ENCODE measurements at regions not wholly inside any gene's neighbourhood (a gene's known extent, or its start where the extent isn't known, plus 50 kb on each side); places are given as distances from the start of the nearest gene placed in this dataset.

DNA sequence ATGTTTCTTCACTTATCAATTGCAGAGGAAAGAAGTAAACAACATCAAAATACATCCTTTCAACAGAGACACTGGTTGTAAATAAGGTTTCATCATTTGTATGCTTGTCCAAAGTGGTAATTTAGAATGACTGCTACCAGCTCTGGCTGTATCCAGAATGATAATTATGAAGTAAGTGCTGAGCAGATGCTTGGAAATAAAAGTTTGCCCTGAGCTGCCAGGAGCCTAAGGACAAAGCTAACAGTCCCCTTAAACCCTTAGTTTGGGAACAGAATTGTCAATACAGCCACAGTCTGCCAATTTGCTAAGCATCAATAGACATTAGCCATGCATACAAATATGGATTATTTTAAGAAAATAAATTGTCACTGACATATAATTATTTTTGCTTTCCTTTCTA is 147.0 kb upstream of the SLC13A1 start:
- TF ChIP-seq POLR2A (IDR thresholded peaks at IDR 0.05; ENCODE audit: extremely low read depth, insufficient read length) (no peak), MYC (IDR thresholded peaks at IDR 0.05; ENCODE audit: low read depth, low read length) (no peak)
- TF ChIP-seq, protein P1, sequence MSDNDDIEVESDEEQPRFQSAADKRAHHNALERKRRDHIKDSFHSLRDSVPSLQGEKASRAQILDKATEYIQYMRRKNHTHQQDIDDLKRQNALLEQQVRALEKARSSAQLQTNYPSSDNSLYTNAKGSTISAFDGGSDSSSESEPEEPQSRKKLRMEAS (IDR thresholded peaks at IDR 0.05; ENCODE audit: low read depth, low read length), result no peak
- TF ChIP-seq, protein P2, sequence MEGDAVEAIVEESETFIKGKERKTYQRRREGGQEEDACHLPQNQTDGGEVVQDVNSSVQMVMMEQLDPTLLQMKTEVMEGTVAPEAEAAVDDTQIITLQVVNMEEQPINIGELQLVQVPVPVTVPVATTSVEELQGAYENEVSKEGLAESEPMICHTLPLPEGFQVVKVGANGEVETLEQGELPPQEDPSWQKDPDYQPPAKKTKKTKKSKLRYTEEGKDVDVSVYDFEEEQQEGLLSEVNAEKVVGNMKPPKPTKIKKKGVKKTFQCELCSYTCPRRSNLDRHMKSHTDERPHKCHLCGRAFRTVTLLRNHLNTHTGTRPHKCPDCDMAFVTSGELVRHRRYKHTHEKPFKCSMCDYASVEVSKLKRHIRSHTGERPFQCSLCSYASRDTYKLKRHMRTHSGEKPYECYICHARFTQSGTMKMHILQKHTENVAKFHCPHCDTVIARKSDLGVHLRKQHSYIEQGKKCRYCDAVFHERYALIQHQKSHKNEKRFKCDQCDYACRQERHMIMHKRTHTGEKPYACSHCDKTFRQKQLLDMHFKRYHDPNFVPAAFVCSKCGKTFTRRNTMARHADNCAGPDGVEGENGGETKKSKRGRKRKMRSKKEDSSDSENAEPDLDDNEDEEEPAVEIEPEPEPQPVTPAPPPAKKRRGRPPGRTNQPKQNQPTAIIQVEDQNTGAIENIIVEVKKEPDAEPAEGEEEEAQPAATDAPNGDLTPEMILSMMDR (IDR thresholded peaks at IDR 0.05; ENCODE audit: low read depth, low read length), result no peak

Measured in NB4 (cell line).